NCI-H1436 treated with DMSO at 0.1 percent for 48 hours (cell line): ENCODE measurements at regions not wholly inside any gene's neighbourhood (a gene's known extent, or its start where the extent isn't known, plus 50 kb on each side); places are given as distances from the start of the nearest gene placed in this dataset.

Source experiments
- DNase-seq: peaks from one replicate; lab custom pipeline; 2025; lab: John Stamatoyannopoulos, UW

GRCh38 chr9:89999176-89999533 is 394.3 kb downstream of the GADD45G start:
- DNase-seq: no peak

- peak; percentile 43 for DNase-seq
Observed at GRCh38 chr9:89999534-90000370, 394.9 kb downstream of the GADD45G start.

- no peak for DNase-seq
Observed at GRCh38 chr9:90000925-90001324, 396.1 kb downstream of the GADD45G start.

GRCh38 chr9:90001747-90002146 is 396.9 kb downstream of the GADD45G start:
- DNase-seq: no peak

GRCh38 chr9:90002397-90003271 is 397.8 kb downstream of the GADD45G start:
- DNase-seq: no peak

GRCh38 chr9:90005388-90005787 is 400.6 kb downstream of the GADD45G start:
- no peak for DNase-seq

GRCh38 chr9:90007516-90008440 is 403.0 kb downstream of the GADD45G start:
- no peak for DNase-seq

GRCh38 chr9:90009447-90009846 is 404.6 kb downstream of the GADD45G start:
- no peak for DNase-seq

GRCh38 chr9:90010793-90011192 is 406.0 kb downstream of the GADD45G start:
- no peak for DNase-seq

GRCh38 chr9:90012949-90013348 is 408.1 kb downstream of the GADD45G start:
- DNase-seq: no peak

- no peak for DNase-seq
Observed at GRCh38 chr9:90013778-90014177, 409.0 kb downstream of the GADD45G start.

GRCh38 chr9:90014421-90014820 is 409.6 kb downstream of the GADD45G start:
- no peak for DNase-seq

- no peak for DNase-seq
Observed at GRCh38 chr9:90016272-90016671, 411.5 kb downstream of the GADD45G start.

GRCh38 chr9:90017679-90018078 is 412.9 kb downstream of the GADD45G start:
- no peak for DNase-seq

GRCh38 chr9:90018688-90019087 is 413.9 kb downstream of the GADD45G start:
- peak; percentile 26 for DNase-seq

GRCh38 chr9:90019626-90020025 is 414.8 kb downstream of the GADD45G start:
- DNase-seq: no peak

- DNase-seq: no peak
Observed at GRCh38 chr9:90020276-90020871, 415.6 kb downstream of the GADD45G start.

- DNase-seq: no peak
Observed at GRCh38 chr9:90021216-90021906, 416.5 kb downstream of the GADD45G start.

- no peak for DNase-seq
Observed at GRCh38 chr9:90022474-90022873, 417.7 kb downstream of the GADD45G start.

- no peak for DNase-seq
Observed at GRCh38 chr9:90023861-90024260, 419.0 kb downstream of the GADD45G start.

- no peak for DNase-seq
Observed at GRCh38 chr9:90024409-90024808, 419.6 kb downstream of the GADD45G start.
